Heart right ventricle (tissue), 16 donors: ENCODE measurements at regions not wholly inside any gene's neighbourhood (a gene's known extent, or its start where the extent isn't known, plus 50 kb on each side); places are given as distances from the start of the nearest gene placed in this dataset.
A peak's percentile ranks its signal among the peaks of the same experiment; 100 is the strongest.

ENCODE experiments used
- ATAC-seq, 8 donors: fragments of 200-7000 bp; cut with Tn5 transposase; one replicate each; pipeline ENCODE4 v1.9.1; 2020; ENCODE audit warnings: mild to moderate bottlenecking in 8 of 8, moderate library complexity in 8 of 8, moderate number of reproducible peaks in 1 of 8
- DNase-seq, 2 donors: peaks; one replicate each; pipeline ENCODE4 v3.0.0-alpha.2; 2020
- H3K27ac ChIP-seq, 10 donors: fragments of 200-600 bp; sonication (generic) in 2 of 10; one replicate each; pipeline versions ENCODE4 v1.5.0 to v1.8.0; 2020 to 2022; ENCODE audit warnings: mild to moderate bottlenecking in 3 of 10
- H3K27me3 ChIP-seq, 7 donors: fragments of 200-600 bp; one replicate each; pipeline ENCODE4 v1.8.0; 2021 to 2022; ENCODE audit warnings: mild to moderate bottlenecking in 2 of 7
- H3K36me3 ChIP-seq, 9 donors: fragments of 200-600 bp; sonication (generic) in 1 of 9; one replicate each; pipeline versions ENCODE4 v1.5.0 to v1.8.0; 2020 to 2022; ENCODE audit warnings: mild to moderate bottlenecking in 2 of 9
- H3K4me1 ChIP-seq, 9 donors: fragments of 200-600 bp; sonication (generic) in 1 of 9; one replicate each; pipeline versions ENCODE4 v1.5.0 to v1.8.0; 2020 to 2022; ENCODE audit warnings: mild to moderate bottlenecking in 4 of 9
- H3K4me3 ChIP-seq, 10 donors: fragments of 200-600 bp; sonication (generic) in 2 of 10; one replicate each; pipeline versions ENCODE4 v1.5.0 to v1.8.0; 2020 to 2022; ENCODE audit warnings: mild to moderate bottlenecking in 7 of 10, moderate library complexity in 2 of 10
- H3K9me3 ChIP-seq, 11 donors: fragments of 200-600 bp in 10 of 11; sonication (generic) in 2 of 11; one replicate each; pipeline versions ENCODE4 v1.5.0 to v1.8.0; 2013 to 2022; ENCODE audit warnings: mild to moderate bottlenecking in 2 of 11, control low read depth in 1 of 11, moderate library complexity in 1 of 11
- WGBS, 2 donors: extraction: QIAGEN DNeasy Blood & Tissue Kit; methylation state at CpG; one replicate each; pipeline ENCODE4 v1.1.7; 2013; ENCODE audit warnings: inconsistent platforms in 1 of 2; 5-methylcytosine and 5-hydroxymethylcytosine counted together
- intact Hi-C, 10 donors: fragments of 100-400 bp; cut with DNase I; formaldehyde crosslinking; loops; one replicate each; pipeline versions ENCODE4 v1.11.1 to v1.14.2; 2022
- TF ChIP-seq, protein P1 (sequence below), 9 donors: fragments of 200-600 bp; sonication (generic) in 2 of 9; IDR thresholded peaks; one replicate each; pipeline versions ENCODE4 v1.5.0 to v1.8.0; 2021 to 2022; ENCODE audit warnings: antibody characterized with exemption in 9 of 9, mild to moderate bottlenecking in 5 of 9, moderate library complexity in 1 of 9
- donor health status: Arrhythmogenic right ventricular cardiomyopathy.
- donor health status: ischemic (EF 13 %, LVEDD 7.1; RV severe dilation, severe dysfunction).
- donor health status: healthy with polysubstance abuse.
- donor health status: DM: no; HTN: yes; CAD: no.
- donor health status: DM: no; HTN: no; CAD: no.
- donor health status: ischemic (EF 25% LVEDD 6.9; RV normal size, moderate dysfunction).
- donor health status: ischemic (EF 25% LVEDD 5.7; RV mildly dilated, moderate dysfunction).
- donor health status: healthy.
- donor health status: DM: yes; HTN: yes; CAD: no.
- donor health status: Ischemic cardiomyopathy.
- donor health status: ischemic (EF 35%, LVEDD 5.7; RV mildly dilated, moderate dysfunction).
- donor health status: nonischemic (EF 11% LVEDD 7.7; RV severe dilation, severe dysfunction).
- donor health status: DM: yes; HTN: yes; CAD: no.
- donor health status: PGD.
- donor health status: ischemic (EF 29% LVEDD 5.4; RV normal size, mild dysfunction).
- donor health status: nonischemic (EF 23%, LVEDD 6.1; RV moderate dilation, normal function).

DNA sequence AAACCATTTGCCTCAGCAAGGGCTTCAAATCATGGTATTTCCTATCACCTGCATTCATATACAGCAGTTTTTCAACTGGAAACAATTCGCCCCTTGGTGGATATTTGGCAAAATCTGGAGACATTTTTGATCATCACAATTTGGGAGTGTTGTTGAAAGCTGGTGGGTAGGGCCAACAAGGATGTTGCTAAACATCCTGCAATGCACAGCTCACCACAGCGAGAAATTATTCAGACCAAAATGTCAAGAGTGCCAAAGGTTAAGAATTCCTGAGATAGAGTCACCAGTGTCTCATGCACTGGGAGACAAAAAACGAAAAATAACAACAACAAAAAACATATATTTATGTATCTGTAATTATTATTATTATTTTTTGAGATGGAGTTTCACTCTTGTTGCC, 435.2 kb upstream of the CTSO start:
- TF ChIP-seq, protein P1, sequence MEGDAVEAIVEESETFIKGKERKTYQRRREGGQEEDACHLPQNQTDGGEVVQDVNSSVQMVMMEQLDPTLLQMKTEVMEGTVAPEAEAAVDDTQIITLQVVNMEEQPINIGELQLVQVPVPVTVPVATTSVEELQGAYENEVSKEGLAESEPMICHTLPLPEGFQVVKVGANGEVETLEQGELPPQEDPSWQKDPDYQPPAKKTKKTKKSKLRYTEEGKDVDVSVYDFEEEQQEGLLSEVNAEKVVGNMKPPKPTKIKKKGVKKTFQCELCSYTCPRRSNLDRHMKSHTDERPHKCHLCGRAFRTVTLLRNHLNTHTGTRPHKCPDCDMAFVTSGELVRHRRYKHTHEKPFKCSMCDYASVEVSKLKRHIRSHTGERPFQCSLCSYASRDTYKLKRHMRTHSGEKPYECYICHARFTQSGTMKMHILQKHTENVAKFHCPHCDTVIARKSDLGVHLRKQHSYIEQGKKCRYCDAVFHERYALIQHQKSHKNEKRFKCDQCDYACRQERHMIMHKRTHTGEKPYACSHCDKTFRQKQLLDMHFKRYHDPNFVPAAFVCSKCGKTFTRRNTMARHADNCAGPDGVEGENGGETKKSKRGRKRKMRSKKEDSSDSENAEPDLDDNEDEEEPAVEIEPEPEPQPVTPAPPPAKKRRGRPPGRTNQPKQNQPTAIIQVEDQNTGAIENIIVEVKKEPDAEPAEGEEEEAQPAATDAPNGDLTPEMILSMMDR (IDR thresholded peaks at IDR 0.05), result no peak
- Histone ChIP-seq H3K27ac (no peak overlapping the region), H3K36me3 (no peaks in the 10 kb centered on the region), H3K4me3 (no peak overlapping the region), H3K4me1 (peaks cover 0 to 12% (median 0%) of the 10 kb centered on the region in 9 donors), H3K9me3 (peaks cover 0 to 3% (median 0%) of the 10 kb centered on the region in 11 donors), H3K27me3 (no peaks in the 10 kb centered on the region)
- 76 to 79% methylated on average over 3 of the region's 3 CpGs for WGBS, 2 donors
- intact Hi-C loops, result no loop called here
- ATAC-seq (no peak), DNase-seq (no peak)

DNA sequence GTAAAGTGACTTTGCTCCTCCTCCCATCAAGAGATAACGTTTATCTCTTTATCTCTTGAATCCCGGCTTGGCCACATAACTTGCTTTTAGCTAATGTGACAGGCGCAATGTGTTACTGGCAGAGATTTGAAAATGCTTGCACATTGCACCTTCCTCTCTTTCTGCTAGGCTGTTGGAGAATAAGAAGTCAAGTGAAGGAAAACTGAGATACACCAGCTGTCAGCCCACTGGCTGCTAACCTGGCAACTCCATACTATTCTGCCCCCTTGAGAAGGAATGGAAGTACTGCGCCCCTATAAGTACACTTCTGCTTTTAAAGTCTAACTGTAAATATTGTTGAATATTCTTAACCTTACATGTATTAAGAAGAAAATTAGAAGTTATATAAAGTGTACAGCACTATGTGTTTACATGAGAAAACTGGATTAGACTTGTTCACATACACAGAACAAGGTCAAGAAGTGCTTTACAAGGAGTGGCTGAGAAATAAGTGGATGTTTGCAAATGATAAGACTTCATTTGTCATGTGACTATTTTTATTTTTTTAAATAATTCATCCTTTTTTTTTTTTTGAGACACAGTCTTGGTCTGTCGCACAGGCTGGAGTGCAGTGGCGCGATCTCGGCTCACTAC, 424.5 kb upstream of the CTSO start:
- TF ChIP-seq, protein P1 (IDR thresholded peaks at IDR 0.05), result peak; percentile 13 to 66 (median 43)
- intact Hi-C loops, result no loop called here
- no peaks in the 10 kb centered on the region for H3K36me3 ChIP-seq
- H3K4me3 ChIP-seq, result no peak overlapping the region
- H3K27ac ChIP-seq, result peak overlapping the region in 1 of 10 donors; percentile 21
- 66 to 69% methylated on average over 8 of the region's 8 CpGs for WGBS, 2 donors
- no peaks in the 10 kb centered on the region for H3K27me3 ChIP-seq
- DNase-seq (peak in 1 of 2 donors; percentile 15), ATAC-seq (peak in 4 of 8 donors; percentile 25 to 66 (median 50))
- no peaks in the 10 kb centered on the region for H3K9me3 ChIP-seq
- no peaks in the 10 kb centered on the region for H3K4me1 ChIP-seq

- 81 to 86% methylated on average over 5 of the region's 5 CpGs for WGBS, 2 donors
- TF ChIP-seq, protein P1 (IDR thresholded peaks at IDR 0.05), result no peak
- ATAC-seq (peak in 1 of 8 donors; percentile 44), DNase-seq (no peak)
- peak overlapping the region in 1 of 10 donors; percentile 21 for H3K27ac ChIP-seq
- no peaks in the 10 kb centered on the region for H3K27me3 ChIP-seq
- no peaks in the 10 kb centered on the region for H3K9me3 ChIP-seq
- intact Hi-C loops, result no loop called here
- H3K4me3 ChIP-seq, result no peak overlapping the region
- no peaks in the 10 kb centered on the region for H3K36me3 ChIP-seq
- H3K4me1 ChIP-seq, result no peaks in the 10 kb centered on the region
Measured at GRCh38 chr4:156377036-156377710, 423.5 kb upstream of the CTSO start.

GRCh38 chr4:156374894-156375293, 421.2 kb upstream of the CTSO start:
- Histone ChIP-seq H3K36me3 (no peaks in the 10 kb centered on the region), H3K27ac (no peak overlapping the region), H3K9me3 (no peaks in the 10 kb centered on the region), H3K27me3 (no peaks in the 10 kb centered on the region), H3K4me3 (no peak overlapping the region), H3K4me1 (no peaks in the 10 kb centered on the region)
- TF ChIP-seq, protein P1 (IDR thresholded peaks at IDR 0.05), result no peak
- no peak for DNase-seq
- intact Hi-C loops, result no loop called here
- ATAC-seq, result no peak
